ENCODE measurements at regions not wholly inside any gene's neighbourhood (a gene's known extent, or its start where the extent isn't known, plus 50 kb on each side); places are given as distances from the start of the nearest gene placed in this dataset.

DNA sequence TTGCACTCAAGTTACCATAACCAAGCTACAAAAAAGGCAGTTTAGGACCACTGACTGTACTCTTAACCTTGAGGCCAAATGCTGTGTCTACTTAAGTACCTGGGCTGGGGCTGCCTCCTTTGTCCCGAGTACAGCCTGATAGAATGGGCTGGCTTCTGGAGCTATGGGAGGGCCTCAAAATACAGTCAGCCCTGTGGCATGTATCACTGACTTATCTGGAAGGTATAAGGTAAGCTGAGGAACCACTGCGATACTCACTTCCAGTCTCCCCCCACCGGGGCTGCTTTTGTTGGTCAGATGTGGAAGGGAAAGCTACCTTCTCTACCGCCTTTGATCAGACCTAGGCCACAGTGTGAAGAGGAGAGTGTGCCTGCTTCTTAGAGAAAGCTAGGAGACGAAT is 404.8 kb downstream of the ARHGEF28 start:
- TF ChIP-seq, protein P1, sequence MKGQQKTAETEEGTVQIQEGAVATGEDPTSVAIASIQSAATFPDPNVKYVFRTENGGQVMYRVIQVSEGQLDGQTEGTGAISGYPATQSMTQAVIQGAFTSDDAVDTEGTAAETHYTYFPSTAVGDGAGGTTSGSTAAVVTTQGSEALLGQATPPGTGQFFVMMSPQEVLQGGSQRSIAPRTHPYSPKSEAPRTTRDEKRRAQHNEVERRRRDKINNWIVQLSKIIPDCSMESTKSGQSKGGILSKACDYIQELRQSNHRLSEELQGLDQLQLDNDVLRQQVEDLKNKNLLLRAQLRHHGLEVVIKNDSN (IDR thresholded peaks at IDR 0.05): no peak
- TF ChIP-seq TEAD4 (IDR thresholded peaks at IDR 0.05) (no peak), EP300 (IDR thresholded peaks at IDR 0.05; ENCODE audit: borderline replicate concordance) (no peak), FOXM1 (IDR thresholded peaks at IDR 0.05; ENCODE audit: borderline replicate concordance, low read depth) (no peak), TAF1 (IDR thresholded peaks at IDR 0.05; ENCODE audit: low read depth) (no peak), CREB1 (IDR thresholded peaks at IDR 0.05; ENCODE audit: low read depth) (no peak)
- TF ChIP-seq, protein P2, sequence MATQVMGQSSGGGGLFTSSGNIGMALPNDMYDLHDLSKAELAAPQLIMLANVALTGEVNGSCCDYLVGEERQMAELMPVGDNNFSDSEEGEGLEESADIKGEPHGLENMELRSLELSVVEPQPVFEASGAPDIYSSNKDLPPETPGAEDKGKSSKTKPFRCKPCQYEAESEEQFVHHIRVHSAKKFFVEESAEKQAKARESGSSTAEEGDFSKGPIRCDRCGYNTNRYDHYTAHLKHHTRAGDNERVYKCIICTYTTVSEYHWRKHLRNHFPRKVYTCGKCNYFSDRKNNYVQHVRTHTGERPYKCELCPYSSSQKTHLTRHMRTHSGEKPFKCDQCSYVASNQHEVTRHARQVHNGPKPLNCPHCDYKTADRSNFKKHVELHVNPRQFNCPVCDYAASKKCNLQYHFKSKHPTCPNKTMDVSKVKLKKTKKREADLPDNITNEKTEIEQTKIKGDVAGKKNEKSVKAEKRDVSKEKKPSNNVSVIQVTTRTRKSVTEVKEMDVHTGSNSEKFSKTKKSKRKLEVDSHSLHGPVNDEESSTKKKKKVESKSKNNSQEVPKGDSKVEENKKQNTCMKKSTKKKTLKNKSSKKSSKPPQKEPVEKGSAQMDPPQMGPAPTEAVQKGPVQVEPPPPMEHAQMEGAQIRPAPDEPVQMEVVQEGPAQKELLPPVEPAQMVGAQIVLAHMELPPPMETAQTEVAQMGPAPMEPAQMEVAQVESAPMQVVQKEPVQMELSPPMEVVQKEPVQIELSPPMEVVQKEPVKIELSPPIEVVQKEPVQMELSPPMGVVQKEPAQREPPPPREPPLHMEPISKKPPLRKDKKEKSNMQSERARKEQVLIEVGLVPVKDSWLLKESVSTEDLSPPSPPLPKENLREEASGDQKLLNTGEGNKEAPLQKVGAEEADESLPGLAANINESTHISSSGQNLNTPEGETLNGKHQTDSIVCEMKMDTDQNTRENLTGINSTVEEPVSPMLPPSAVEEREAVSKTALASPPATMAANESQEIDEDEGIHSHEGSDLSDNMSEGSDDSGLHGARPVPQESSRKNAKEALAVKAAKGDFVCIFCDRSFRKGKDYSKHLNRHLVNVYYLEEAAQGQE (IDR thresholded peaks at IDR 0.05; ENCODE audit: low read depth): no peak

DNA sequence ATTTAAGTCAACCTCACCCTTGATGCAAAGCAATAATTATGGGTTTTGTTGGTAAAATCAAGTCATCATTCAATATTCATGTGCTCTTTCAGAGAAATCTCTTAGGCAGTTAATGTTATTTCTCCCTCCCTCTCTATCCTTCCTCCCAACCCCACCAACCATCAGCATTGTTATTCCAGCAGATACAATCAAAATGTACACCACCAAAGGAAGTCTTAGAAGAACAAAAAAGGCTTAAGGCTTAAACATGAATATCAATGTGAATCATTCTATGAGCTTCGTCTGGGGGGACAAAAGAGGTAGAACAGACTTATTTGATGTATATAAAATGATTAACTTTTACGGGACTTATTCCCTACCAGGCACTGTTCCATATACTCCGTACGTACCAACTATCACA is 404.4 kb downstream of the ARHGEF28 start:
- TF ChIP-seq TCF12 (IDR thresholded peaks at IDR 0.05; ENCODE audit: low read depth): no peak
- TF ChIP-seq ZBTB7A (IDR thresholded peaks at IDR 0.05; ENCODE audit: low read depth): no peak
- TF ChIP-seq, protein P2 (IDR thresholded peaks at IDR 0.05; ENCODE audit: low read depth): no peak
- TF ChIP-seq FOXM1 (IDR thresholded peaks at IDR 0.05; ENCODE audit: borderline replicate concordance, low read depth): no peak
- TF ChIP-seq CEBPB (IDR thresholded peaks at IDR 0.05): no peak
- no peak for TF ChIP-seq RAD21 (IDR thresholded peaks at IDR 0.05; ENCODE audit: low read depth)
- no peak for TF ChIP-seq TAF1 (IDR thresholded peaks at IDR 0.05; ENCODE audit: low read depth)
- TF ChIP-seq, protein P3, sequence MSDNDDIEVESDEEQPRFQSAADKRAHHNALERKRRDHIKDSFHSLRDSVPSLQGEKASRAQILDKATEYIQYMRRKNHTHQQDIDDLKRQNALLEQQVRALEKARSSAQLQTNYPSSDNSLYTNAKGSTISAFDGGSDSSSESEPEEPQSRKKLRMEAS (IDR thresholded peaks at IDR 0.05): no peak
- no peak for TF ChIP-seq CREB1 (IDR thresholded peaks at IDR 0.05; ENCODE audit: low read depth)
- no peak for TF ChIP-seq EP300 (IDR thresholded peaks at IDR 0.05; ENCODE audit: borderline replicate concordance)
- no peak for TF ChIP-seq EGR1 (IDR thresholded peaks at IDR 0.05)
- TF ChIP-seq NFIC (IDR thresholded peaks at IDR 0.05): no peak
- TF ChIP-seq YY1 (IDR thresholded peaks at IDR 0.05; ENCODE audit: low read depth): no peak
- TF ChIP-seq, protein P1 (IDR thresholded peaks at IDR 0.05): no peak
- no peak for TF ChIP-seq TEAD4 (IDR thresholded peaks at IDR 0.05)

DNA sequence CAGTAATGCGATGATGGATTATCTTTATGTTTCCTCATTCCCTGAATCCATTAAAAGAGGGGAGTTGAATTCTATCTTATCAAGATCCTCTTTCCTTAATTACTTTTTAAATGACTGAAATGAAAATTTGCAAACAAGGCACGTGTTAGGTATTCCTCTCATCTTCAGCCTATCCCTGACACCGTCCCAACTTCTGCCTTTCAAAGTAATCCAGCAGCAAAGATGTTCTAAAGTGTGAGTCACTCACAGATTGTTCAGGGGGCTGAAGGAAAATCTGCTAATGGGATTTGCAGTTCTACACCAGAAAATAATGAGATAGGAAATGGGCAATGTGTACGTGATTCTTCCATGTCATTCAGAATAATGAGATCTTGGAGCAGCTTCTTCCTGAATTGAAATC is 403.0 kb downstream of the ARHGEF28 start:
- TF ChIP-seq TCF12 (IDR thresholded peaks at IDR 0.05; ENCODE audit: low read depth): no peak
- no peak for TF ChIP-seq CREB1 (IDR thresholded peaks at IDR 0.05; ENCODE audit: low read depth)
- TF ChIP-seq, protein P1 (IDR thresholded peaks at IDR 0.05): no peak
- TF ChIP-seq, protein P3 (IDR thresholded peaks at IDR 0.05): no peak
- no peak for TF ChIP-seq FOXM1 (IDR thresholded peaks at IDR 0.05; ENCODE audit: borderline replicate concordance, low read depth)
- TF ChIP-seq, protein P2 (IDR thresholded peaks at IDR 0.05; ENCODE audit: low read depth): no peak
- no peak for TF ChIP-seq CEBPB (IDR thresholded peaks at IDR 0.05)
- no peak for TF ChIP-seq TAF1 (IDR thresholded peaks at IDR 0.05; ENCODE audit: low read depth)
- no peak for TF ChIP-seq TEAD4 (IDR thresholded peaks at IDR 0.05)
- no peak for TF ChIP-seq ZBTB7A (IDR thresholded peaks at IDR 0.05; ENCODE audit: low read depth)
- no peak for TF ChIP-seq EP300 (IDR thresholded peaks at IDR 0.05; ENCODE audit: borderline replicate concordance)
- no peak for TF ChIP-seq EGR1 (IDR thresholded peaks at IDR 0.05)
- TF ChIP-seq RAD21 (IDR thresholded peaks at IDR 0.05; ENCODE audit: low read depth): no peak
- TF ChIP-seq YY1 (IDR thresholded peaks at IDR 0.05; ENCODE audit: low read depth): no peak
- TF ChIP-seq NFIC (IDR thresholded peaks at IDR 0.05): no peak

DNA sequence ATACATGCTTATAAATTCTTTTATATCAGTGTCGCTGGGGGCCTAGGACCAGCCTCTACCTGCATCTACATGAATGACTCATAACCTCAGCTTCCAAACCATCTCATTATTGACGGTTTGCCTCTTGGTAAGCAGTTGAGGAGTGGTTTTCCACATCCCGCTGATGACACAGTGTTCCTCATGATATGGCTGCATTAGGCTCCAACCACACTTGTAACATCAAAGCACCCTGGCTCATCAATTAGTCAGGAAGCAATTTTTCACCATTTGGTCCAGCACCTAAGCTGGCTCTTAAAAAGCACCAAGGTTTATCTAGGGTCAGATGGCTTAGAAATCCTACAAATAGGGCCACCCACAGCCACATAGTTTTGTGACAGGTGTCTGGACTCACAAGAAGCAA is 402.4 kb downstream of the ARHGEF28 start:
- TF ChIP-seq TAF1 (IDR thresholded peaks at IDR 0.05; ENCODE audit: low read depth) (no peak), CREB1 (IDR thresholded peaks at IDR 0.05; ENCODE audit: low read depth) (no peak), RAD21 (IDR thresholded peaks at IDR 0.05; ENCODE audit: low read depth) (no peak), EGR1 (IDR thresholded peaks at IDR 0.05) (no peak)
- TF ChIP-seq, protein P1 (IDR thresholded peaks at IDR 0.05): no peak
- TF ChIP-seq, protein P3 (IDR thresholded peaks at IDR 0.05): no peak
